T1000 (cell line): ENCODE measurements at regions not wholly inside any gene's neighbourhood (a gene's known extent, or its start where the extent isn't known, plus 50 kb on each side); places are given as distances from the start of the nearest gene placed in this dataset.

Experiments used
- DNase-seq: peaks from one replicate; lab custom pipeline; 2025; ENCODE audit warnings: mixed read lengths; lab: John Stamatoyannopoulos, UW

DNA sequence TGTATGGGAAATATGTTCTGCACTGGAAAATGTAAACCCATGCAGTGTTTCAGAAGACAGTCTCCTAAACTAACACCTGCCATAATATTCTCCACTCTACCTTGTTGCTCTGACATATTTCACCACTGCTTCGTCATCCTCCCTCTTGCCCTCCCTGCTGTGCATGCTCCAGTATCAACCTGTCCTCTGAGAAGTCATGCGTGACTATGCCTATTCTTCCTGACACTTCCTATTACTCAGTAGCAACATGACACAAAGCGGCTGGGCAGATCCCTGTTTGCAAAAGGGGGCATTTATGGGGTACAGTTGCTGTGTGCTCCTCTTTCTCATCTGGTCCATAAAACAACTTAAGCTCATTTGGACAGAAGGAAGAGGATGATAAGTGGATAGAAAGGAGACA is 805.6 kb upstream of the EEF2KMT start:
- no peak for DNase-seq

DNA sequence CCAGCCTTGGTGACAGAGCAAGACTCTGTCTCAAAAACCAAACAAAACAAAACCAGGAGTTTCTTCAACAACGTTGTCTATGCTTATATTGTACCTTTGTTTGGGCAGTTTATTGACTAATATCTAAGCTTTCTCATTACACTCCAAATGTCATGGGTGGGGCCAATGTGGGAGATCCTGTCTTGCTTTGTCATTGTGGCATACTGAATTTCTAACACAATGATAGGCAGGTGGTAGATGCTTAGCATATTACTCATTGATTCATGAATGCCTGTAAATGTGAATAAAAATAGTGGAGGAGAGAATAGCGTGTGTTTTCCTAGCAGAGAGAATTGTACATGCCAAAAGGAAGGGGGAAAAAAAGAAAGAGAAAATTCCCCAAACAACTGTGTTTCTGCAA is 802.5 kb upstream of the EEF2KMT start:
- DNase-seq, result no peak

DNA sequence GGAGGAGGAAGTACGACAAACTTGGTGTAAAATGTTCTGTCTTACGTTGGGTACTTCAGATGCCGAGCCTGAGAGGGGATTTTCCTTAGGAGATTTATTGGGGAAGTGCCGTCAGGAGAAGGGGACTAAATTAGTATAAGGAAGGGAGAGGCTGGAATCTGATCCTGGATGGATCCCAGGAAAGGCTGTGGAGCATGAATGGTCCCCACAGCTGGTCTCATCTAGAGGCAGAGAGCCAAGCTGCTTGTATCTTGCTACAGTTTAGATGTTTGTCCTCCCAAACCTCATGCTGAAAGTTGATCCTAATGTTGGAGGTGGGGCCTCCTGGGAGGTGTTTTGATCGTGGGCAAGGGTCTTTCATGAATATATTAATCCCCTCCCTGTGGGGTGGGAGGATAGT is 798.4 kb upstream of the EEF2KMT start:
- DNase-seq, result no peak

DNA sequence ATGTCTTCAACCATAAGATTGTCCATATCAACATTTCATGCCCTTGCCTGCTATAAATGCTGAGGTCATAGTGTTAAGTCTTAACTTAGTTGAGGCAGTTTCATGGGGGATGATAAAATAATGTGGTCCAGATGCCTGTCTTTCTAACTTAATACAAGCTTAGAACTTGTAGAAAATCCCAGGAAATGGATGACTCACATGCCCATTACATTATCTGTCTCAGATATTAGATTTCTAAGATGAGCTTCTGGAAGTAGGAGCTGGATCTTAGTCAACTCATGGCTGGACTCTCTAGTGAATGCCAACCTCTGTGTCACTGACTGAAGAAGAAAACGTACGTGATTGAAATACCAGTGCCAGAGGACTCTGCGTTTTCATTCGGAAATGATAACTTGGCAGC is 797.5 kb upstream of the EEF2KMT start:
- no peak for DNase-seq

DNA sequence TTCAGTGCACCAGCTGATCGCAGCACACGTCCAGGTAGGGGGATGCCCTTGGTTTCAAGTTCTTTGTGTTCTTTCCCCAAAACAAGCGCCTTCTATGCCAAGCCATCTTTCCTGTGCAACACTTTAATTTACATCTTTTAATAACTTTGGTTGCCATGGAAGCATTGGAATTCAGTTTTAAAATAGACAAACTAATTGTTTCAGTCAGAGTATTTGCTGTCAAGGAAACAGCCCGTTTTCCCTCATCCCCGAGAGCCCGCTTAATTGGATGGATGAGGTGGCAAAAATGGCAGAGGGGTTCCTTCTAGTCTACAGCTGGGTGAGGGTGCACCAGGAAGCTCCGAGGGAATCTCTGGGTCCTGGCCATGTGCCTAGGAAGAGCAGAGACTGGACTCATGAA is 793.7 kb upstream of the EEF2KMT start:
- no peak for DNase-seq

DNA sequence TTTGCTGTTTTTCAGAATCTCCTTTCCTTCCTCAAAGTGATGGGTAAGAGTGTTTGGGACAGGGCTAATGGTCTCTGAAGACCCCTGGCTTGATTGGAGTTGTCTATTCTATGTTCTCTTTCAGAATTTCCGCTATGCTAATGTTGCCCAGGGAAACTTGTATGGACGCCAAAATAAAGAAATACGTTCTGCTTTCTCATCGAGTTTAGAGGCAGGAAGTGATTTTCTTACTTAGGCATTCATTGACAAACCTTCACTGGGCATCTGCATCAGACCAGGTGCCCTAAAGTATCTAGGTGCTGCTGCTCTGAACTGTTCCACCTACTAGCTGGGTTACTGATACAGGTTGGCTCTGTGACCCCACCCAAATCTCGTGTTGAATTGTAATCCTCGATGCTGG is 787.9 kb upstream of the EEF2KMT start:
- no peak for DNase-seq

DNA sequence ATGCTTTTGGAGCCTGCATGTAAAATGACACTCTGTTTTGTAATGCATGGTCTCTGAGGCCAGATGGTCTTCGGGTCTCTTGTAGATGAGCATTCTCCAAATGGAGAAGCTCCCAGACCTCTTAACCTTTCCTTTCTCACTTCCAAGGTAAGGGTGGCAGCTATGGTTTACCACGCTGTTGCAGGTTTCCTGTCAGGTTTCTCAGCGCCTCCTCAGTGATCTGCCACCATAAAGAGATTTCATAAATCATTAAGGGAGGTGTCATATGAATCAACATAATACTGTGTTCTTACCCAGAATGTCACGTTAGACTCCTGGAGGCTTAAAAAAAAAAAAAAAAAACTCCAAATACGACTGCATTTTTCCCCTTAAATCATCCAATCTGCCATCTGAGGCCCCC is 787.4 kb upstream of the EEF2KMT start:
- no peak for DNase-seq

DNA sequence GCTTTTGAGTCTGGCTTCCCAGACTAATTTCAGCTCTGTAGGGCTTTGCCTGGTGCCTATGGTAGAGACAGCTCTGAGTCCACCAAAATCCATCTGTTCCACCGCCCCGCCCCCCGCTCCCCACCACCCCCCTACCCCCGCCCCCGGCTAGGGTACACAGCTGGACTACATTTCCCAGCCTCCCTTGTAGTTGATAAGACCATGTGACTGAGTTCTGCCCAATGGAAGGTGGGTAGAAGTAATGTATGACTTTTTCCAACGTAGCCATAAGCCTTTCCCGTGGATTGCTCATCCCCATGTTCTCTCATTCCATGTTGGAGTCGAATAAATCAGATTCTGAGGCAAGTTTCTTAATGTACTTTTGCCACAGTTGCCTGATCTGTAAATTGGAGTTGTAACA is 786.7 kb upstream of the EEF2KMT start:
- no peak for DNase-seq

DNA sequence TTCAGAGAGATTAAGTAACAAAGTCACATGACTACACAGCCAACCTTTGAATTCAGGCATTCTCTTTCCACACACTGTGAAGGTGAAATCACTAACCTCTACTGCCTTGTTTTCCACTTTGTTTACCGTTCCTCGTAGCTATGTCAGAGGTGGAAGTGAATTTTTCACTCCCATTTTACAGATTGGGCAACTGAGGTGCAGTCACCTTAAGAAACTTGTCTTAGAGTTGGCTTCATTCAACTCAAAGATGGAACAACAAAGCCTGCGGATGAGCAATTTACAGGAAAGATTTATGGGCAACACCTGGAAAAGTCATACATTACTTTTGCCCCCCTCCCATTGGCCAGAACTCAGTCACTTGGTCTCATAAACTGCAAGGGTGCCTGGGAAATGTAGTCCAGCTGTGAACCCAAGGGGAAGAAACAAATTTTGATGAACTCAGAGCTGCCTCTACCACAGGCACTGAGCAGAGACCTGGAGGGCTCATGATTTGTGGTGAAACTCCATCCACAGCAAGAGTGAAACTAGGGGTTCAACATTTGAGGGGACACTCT is 784.6 kb upstream of the EEF2KMT start:
- DNase-seq, result no peak

DNA sequence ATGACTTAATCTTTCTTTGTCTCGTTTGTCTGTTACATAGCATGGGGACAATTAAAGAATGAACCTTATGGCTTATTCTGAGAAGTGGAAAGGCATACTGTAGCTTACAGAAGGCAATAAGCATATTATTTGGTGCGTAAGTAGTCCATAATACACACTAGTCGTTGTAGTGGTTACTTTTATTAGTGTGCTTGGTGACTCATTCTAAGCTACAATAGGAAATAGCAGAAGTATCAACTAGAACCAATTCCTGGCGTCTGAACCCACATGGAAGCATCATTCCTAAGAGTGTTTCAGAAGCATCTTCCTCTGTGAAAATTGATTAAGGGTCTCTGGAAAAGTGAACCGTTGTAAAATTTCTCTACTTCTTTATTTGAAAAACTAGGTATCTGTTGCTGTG is 777.8 kb upstream of the EEF2KMT start:
- no peak for DNase-seq

DNA sequence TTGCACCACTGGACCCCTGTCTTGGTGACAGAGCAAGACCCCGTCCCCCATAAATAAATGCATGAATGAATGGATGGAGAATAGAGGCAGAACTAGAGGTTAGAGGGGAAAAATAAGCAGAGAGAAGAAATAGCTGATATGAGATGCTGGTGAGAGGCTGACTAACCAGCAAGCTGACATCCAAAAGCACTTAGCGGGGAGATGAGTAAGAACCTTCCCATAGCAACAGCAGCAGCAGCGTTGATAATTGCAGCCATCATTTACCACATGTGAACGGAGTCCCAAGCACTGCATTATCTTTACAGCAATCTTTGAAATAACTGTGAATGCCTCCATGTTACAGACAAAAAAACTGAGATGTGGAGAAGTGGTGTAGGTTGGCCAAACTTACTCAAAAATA is 777.3 kb upstream of the EEF2KMT start:
- DNase-seq, result no peak

DNA sequence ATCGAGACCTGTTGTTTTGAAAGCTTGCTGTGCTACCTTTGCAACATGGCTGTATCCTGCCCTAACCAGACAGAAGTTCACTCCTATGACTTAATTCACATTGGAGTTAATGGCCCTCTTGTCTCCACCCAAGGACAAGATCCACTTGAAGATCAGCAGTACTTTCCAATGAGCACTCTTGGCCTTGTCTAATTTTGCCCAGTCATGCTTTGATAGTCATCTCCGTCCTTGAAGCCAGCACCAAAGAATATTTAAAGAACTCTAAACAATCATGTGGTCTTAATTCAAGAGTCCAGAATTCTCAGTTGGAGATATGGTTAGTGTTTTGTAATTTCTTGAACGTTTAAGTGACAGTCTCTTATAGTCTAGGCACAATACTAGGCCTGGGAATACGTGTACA is 775.6 kb upstream of the EEF2KMT start:
- no peak for DNase-seq

DNA sequence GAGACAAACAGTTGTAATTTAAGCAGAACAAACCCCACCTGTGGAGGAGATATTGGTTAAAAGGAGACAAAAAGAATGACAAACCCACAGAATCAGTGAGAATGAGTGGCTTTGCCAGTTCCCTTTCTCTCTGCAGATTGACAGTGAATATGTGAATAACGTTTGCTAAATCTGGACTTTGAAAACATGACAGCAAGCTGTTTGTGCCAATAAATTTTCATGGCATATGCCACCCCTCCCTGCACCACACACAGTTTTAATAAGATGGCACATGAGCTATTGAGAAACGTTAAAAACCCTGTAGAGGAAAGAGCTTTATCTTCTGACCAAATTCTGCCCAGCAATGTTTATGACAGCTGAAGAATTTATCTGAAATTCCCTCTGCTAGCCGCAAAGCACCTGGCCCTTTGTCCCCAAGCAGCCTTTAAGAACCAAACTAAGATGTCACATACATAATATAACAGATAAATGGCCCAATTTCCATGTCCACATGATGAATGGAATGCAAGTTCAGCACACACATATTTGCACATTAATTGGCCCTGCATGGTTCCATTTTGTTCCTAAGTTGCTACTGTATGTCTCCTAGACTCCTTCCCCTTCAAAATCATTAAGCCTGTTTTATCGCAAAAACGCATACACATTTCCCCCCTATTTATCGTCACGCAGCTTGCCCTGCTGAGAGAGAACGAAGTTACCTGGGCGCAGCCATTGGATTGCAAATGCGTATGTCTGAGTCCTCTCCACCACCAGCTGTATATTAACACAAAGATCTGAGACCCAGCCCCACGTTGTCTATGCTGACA is 773.5 kb upstream of the EEF2KMT start:
- DNase-seq, result no peak

DNA sequence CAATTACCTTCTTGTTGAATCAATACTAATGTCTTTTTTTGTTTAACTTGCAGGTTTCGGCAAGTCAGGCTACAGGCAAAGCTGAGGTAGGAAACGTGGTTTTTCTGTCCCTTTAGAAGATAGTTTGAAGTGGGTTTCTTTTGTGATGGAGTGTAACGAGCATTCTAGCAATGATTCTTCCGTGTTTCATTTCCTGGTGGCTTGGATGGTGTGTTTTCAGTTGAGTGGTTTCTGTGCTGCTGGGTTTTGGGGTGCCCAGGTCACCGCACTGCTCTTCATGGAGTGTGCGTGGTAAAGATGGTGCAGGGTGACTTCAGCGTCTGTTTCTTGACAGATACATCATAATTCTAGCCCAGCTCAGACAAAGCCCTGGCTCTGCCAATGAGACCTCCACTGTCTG is 769.7 kb upstream of the EEF2KMT start:
- DNase-seq, result no peak

DNA sequence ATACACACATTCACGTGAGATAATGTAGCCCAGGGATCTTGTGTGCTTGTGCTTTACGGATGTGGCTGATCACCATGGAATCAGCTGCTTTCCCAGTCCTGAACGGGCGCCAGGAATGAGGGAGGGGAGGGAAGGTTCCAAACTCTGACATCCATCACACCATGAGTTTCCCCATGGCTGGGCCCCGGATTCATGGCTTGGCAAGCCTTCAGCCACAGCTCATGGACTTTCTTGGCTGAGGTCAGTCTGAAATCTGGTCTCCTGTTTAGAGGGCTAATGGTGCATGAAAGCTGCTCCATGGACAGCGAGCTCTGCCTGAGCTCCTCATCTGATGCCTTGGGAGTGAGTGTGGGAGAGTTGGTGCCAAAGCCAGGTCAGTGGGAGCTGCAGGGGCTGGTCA is 767.6 kb upstream of the EEF2KMT start:
- DNase-seq, result no peak

DNA sequence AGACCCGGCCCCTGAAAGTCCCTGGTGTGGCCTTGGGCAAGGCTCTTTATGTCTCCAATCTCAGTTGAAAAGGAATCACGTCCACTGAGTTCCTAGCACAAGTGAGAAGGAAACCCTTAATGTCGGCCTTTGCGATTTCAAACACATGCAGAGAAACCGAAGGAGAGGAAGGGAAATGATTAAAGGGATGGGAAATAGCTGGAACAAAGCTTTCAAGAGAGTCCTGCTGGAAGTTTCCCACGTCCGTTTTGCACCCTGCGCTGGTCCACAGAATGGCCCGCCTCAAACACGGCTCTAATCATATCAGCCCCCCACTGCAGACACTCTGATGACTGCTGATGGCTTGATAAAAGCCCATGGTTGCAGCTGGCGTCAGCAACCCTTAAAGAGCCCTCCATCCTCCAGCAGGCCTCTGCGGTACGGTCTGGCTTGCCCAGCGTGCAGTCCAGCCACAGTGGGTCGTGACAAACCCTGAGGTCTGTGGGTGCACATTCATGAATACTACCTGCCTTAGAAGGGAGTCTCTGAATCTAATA is 765.5 kb upstream of the EEF2KMT start:
- no peak for DNase-seq

DNA sequence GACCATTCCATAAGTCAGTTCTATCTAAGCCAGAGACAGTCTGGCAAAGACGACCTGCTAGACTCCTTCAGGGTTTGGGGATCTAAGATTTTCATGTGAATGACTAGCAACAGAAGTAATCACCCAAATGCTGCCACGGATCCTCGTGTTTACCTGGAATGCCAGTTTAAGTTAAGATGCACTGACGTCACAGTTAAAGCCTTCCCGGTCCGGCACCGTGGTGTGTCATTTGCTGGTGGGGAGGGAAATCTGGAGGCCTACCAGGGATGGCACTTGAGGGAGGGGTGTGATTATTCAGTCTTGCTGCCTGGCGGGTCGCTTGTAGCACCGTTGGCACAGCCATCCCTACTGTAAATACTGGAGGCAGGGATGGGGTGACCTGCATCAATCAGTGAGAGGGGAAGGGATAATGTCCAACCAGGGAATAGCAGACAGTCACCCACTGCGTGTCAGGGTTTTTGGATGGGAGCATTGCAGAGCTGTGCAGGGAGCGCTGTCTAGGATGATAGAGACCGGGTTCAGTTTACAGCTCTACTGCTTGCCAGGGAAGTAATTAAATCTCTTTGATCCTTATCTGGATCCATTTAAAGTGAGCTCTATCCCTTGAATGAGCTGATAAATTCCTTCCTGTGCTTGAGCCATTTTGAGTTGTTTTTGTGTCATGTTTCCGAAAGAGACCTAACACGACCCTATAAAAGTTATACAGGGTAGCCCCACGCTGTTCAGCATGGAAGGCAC is 764.7 kb upstream of the EEF2KMT start:
- no peak for DNase-seq

DNA sequence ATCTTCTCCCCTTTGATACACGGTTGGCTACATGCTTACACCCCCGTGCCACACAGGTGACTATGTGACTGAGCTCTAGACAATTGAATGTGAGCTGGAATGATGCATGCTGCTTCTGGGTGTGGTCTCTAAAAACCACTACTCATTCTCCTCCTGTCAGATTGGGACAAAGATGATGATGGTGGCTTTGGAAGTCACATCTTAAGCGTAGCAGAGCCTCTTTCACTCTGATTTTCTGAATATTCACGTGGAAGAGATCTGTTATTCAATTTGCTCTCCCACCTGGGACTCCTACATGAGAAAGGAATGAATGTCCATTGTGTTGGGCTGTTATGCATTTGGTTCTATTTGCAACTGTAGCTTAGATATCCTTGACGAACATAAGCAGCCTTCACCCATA is 763.6 kb upstream of the EEF2KMT start:
- DNase-seq, result no peak

DNA sequence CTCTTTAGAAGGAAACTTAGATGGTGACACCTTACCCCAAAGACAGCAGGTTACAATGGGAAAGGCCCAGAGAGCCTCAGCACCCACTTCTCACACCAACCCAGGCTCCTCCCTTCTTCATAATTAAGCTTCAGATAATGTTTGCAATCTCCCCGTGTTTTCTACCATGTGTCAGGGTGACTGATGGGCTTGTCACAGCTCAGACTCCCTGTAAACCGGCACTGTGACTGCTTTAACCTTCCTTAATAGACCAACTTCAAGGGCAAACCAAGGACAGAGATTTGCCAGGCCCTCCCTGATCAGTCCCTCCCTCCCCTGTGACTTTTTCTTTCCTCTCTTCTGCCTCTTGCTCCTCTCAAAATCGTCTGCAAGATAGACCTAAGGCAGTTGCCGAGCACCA is 760.6 kb upstream of the EEF2KMT start:
- DNase-seq, result no peak

DNA sequence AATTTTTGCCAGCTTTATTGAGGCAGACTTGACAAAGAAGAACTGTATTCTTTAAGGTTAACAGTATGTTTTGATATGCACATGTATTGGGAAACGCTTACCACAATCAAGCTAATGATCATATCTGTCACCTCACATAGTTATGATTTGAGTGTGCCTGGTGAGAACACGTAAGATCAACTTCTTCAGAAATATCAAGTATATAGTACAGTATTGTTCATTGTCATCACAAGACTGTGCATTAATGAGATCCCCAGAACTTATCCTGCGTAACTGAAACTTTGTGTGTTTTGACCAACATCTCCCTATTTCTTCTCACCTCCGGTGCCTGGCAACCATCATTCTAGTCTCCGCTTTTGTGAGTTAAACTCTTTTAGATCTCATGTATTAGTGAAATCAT is 756.4 kb upstream of the EEF2KMT start:
- no peak for DNase-seq

DNA sequence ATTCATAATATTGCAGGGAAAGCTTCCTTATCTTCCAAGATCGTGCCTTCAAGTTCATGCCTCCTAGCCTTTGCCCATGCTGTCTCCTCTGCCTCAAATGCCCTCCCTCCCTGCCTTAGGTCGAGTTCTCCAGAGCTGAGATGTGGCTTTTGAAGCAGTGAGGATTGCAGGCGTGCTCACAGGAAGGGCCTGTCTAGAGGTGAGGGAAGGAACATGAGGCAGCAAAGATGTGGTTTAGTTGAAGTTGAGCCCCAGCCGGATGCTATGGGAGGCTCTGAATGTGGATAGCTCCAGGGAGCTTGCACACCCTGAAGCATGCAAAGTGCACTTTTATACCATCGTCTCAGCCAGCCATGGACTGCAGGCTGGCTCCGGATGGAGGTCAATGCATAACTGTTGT is 754.6 kb upstream of the EEF2KMT start:
- DNase-seq, result no peak

DNA sequence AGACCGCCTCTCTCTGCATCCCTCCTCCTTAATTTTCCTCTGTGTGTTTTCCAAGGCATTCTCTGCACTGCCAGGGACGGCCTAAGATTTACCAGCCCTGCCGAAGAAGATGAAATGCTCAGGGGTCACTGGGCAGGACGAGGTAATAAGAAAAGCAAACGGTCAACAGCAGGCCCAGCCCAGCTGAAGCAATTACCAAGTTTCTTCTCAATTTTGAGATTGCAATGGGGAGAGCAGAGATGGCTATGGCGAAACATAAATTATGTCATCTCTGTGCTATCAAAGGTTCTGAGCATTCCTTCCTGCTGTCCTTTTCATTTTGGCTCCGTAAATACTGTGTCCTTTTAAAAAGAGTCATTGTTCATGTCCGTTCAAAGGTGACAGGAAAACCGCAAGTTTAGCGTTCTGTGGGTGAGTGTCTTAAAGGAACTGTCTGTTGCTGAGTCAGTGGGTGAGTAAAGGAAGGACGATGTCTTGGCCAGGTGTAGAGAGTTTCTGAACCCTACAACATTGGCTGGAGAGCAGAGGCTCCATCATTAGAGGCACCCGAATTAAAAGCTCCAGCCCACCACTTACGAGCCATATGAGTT is 753.9 kb upstream of the EEF2KMT start:
- no peak for DNase-seq
